ENCODE measurements at regions not wholly inside any gene's neighbourhood (a gene's known extent, or its start where the extent isn't known, plus 50 kb on each side); places are given as distances from the start of the nearest gene placed in this dataset.
"Not testable (repeated sequence)": the region's sequence is repeated elsewhere in the genome, so short reads cannot be mapped to it uniquely, and the experiment has no call there.

- DNase-seq (ENCODE audit: low spot score): no peak
Measured at GRCh38 chr14:22190411-22191191, 398.4 kb downstream of the DAD1 start.

DNA sequence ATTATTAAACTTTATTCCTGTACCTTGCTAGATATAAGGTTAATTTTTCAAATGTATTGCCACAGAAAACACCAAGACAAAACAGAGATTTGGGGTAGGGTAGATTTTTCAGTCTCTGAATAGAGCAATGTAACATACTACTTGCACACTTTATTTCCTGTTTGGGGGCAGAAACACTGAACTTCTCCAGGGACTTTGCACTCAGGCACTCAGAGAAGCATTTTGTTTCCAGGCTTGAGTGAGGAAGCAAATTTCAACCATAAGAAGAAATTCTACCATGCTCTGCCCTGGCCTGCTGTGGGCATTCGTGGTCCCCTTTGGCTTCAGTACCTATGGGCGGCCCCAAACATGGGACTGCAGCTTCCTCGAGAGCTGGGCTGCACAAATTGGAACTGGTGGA, 399.1 kb downstream of the DAD1 start:
- no peak for DNase-seq (ENCODE audit: low spot score)

DNA sequence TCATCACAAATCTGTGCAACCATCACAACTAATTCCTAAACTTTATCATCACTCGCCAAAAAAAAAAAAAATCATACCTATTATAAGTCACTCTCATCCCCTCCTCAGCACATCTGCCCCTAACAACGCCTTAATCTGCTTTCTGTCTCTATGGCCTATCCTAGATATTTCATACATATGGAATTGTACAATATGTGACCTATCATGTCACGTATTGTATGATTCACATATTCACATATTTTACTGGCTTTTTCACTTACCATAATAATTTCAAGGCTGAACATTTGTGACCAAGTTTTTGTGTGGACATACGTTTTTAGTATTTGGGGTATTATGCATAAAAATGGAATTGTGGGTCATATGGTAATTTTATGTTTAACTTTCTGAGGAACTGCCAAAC, 400.7 kb downstream of the DAD1 start:
- DNase-seq (ENCODE audit: low spot score): no peak

DNA sequence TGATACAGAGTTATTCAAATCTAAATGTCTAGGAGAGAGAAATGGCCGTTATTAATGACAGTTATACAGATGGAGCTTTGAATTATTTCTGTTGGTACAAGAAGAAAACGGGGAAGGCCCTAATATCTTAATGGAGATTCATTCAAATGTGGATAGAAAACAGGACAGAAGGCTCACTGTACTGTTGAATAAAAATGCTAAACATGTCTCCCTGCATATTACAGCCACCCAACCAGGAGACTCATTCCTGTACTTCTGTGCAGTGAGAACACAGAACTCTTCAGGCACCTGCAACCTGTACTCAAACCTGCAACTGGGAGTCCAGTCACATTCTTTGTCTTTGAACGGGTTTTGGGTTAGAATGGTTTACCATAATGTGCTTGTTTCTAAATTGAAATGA, 403.2 kb downstream of the DAD1 start:
- DNase-seq (ENCODE audit: low spot score): no peak

GRCh38 chr14:22185191-22185590, 403.8 kb downstream of the DAD1 start:
- no peak for DNase-seq (ENCODE audit: low spot score)

DNA sequence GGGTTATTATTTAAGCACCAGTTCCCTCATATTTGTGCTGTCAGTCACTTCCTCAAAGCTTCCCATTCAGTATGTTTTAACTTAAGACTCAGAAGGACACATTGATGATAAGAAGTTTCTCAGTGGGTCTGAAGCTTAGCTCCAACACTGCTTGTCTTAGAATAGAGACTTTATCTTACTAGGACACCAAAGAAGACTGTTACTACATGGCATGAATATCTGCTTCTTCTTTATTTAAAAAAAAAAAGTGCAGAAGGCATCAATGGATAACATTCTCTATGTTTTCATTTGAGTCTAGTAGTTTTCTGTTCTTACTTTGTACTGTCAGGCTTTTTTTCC, 404.2 kb downstream of the DAD1 start:
- DNase-seq (ENCODE audit: low spot score): no peak

DNA sequence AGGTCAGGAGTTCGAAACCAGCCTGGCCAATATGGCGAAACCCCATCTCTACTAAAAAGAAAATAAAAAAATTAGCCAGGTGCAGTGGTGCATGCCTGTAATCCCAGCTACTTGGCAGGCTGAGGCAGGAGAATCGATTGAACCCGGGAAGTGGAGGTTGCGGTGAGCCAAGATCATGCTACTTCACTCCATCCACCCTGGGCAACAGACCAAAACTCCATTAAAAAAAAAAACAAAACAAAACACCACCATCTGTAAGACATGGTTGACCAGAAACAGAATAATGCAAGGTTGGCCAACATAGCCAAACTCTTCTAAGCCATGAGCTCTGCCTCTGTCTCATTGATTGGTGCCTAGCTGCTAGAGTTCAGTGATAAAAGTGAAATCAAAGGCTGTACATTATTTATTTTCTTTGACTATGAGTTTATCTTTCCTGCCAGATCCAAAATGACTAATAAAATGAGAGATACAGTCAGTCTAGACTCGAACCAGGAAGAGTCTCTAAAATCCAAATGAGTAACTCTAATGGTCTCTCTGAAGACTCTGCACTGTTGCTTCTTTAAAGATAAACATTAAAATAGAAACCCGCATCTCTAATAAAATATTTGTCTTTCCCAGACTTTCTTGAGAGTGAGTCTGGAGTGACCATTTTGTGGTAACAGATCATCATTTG, 404.7 kb downstream of the DAD1 start:
- no peak for DNase-seq (ENCODE audit: low spot score)

DNA sequence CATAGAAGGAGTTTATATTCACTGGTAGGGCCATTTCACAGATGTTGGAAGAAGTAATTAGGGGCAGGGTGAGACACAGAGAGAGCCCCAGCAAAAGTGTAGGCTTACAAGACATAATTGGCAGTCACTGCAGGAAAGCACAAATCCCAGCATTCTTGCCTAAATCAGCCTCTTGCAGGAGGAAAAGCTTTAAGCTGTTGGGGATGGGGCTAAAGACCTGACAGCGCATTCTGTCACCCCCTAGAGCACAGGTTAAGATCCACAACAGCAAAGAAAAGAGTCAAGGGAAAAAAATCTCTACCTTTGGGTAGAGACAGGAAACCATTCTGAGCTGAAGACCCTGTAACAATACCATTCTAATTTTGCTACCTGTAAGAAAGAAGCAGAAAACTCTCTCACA, 409.0 kb downstream of the DAD1 start:
- DNase-seq (ENCODE audit: low spot score): no peak

DNA sequence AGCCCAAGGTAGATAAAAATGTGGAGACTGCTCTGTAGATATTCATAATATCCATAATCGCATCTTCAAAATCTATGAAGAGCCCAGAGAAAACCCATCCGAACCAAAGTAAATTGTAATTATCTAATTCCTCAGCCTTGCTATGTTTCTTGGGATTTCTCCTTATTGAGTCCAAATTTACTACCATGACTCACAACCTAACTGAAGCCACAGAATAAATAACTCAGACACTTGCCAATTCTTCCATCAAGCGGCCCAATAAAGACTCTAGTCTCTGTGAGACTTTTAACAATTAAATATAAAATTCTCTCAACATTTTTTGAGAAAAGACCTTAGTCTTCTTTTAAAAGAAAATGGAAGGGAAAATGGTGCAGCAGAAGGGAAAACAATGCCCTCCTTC, 409.8 kb downstream of the DAD1 start:
- no peak for DNase-seq (ENCODE audit: low spot score)

GRCh38 chr14:22178333-22178839, 410.6 kb downstream of the DAD1 start:
- no peak for DNase-seq (ENCODE audit: low spot score)

GRCh38 chr14:22177870-22178269, 411.2 kb downstream of the DAD1 start:
- DNase-seq (ENCODE audit: low spot score): no peak

DNA sequence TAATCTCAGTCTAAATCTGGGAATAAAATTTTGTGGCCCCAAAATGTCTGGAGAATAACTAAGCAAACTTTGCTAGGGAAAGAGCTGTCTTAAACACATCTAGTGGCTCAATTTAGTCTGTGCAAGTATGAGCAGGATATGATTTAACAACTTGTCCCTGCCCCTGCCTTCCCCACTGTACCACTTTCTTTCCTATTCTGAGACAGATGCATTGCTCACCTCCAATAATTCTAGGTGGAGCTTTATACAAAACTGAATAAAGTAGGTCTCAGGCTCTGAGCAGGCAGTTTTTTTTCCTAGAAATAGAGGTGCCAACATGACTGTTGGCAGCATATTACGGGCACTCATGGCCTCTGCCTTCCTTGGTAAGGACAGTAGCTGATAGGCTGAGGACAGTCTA, 412.1 kb downstream of the DAD1 start:
- DNase-seq (ENCODE audit: low spot score): no peak

- DNase-seq (ENCODE audit: low spot score): not testable (repeated sequence)
Measured at GRCh38 chr14:22175278-22175558, 413.8 kb downstream of the DAD1 start.

DNA sequence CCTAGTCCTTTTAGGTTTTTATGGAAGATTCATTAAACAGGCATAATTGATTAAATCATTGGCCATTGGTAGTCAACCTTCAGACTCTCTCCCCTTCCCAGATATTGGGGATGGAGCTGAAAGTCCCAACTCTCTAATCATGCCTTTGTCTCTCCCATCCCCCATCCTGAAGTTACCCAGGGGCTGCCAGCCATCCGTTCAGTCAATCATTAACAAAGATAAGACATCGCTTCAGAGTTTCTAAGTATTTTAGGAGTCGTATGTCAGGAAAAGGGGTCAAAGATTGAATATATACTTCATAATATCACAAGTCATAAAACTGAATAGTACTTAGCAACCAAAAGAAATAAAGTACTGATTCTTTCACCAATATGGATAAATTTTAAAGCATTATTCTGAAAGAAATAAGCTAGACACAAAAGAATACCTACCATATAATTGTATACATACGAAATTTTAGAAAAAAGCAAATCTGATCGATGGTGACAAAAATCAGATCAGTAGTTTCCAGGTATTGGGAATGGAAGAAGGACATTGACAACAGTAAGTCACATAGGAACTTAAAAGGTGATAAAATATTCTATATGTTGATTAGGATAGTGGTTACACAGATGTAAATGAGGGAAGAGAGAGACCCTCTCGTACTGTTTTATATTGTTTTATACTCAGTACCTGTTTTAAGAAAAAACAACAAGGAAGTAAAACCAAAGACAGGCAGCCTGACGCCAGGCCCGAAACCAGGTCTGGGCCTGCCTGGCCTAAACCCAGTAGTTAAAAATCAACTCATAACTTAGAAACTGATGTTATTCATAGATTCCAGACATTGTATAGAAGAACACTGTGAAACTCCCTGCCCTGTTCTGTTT, 414.4 kb downstream of the DAD1 start:
- DNase-seq (ENCODE audit: low spot score): no peak

GRCh38 chr14:22168092-22168955, 420.7 kb downstream of the DAD1 start:
- no peak for DNase-seq (ENCODE audit: low spot score)

DNA sequence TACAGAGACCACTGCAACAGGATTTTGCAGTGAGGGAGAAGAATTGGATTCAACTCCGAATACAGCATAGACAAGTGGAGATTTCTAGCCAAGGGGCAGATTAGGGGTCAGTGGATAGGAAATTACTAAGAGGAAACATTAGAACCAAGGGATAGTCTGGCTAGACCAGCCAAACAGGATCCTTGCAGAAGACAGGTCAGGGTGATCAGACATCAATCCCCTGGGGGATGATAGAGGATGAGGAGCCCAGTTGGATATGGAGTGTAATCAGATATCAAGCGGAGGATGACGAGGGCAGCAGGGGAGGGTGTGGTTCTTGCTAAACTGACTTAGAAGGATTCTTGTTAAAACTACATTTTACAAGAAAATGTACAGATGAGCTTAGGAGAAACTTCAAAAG, 424.4 kb downstream of the DAD1 start:
- no peak for DNase-seq (ENCODE audit: low spot score)

DNA sequence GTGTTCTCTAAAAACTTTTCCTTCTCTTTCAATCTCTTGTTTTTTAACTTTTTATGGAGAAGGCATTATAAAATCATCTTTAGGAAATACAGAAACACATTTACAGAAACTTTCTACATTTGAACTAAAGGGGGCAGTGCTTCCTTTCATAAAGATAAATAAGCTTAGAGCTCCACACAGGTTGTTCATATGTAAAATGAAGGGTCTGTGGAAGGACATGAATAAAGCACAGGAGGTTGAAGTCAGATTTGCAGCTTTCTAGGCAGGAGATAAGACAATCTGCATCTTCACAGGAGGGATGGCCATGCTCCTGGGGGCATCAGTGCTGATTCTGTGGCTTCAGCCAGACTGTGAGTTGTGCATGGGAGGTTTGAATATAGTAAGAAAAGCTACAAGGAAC, 426.0 kb downstream of the DAD1 start:
- no peak for DNase-seq (ENCODE audit: low spot score)

GRCh38 chr14:22159957-22160356, 429.1 kb downstream of the DAD1 start:
- DNase-seq (ENCODE audit: low spot score): no peak

GRCh38 chr14:22159099-22159498, 429.9 kb downstream of the DAD1 start:
- no peak for DNase-seq (ENCODE audit: low spot score)

DNA sequence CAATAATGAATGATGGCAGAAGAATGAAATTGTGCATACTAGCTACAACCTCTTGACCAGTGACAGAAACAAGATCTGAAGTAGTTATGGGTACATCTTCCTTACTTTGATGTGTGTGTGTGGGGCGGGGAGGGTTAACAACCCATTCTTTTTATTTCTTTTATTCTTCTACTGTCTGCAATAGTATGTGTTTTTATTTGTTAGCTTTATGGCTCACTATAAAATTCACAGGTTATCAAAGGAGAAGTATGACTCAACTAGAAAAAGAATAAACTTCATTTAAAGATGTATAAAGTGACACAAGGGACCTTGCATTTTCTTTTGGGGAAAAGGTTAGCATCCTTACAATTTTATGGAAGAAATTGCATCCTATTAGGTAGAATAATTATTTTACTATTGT, 430.5 kb downstream of the DAD1 start:
- DNase-seq (ENCODE audit: low spot score): no peak

DNA sequence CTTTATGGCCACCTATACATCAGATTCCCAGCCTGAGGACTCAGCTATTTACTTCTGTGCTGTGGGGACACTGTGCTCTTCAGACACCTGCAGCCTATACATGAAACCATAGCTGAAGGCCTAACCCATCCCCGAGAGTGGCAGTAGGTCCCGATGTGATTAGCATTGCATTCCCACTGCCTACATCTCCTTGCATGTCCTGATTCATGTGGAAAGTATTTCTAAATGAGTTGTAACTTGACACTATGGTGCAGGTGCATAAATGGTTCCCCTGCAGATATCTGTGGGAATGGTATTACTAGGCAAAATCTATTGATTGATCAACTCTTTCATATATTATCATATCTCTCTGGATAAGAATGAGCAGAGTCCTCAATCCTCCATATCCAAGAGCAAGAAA, 433.5 kb downstream of the DAD1 start:
- DNase-seq (ENCODE audit: low spot score): no peak

GRCh38 chr14:22152903-22153302, 436.1 kb downstream of the DAD1 start:
- DNase-seq (ENCODE audit: low spot score): no peak

All from AG20443 (cell line).